GM03348 (cell line): ENCODE measurements at regions not wholly inside any gene's neighbourhood (a gene's known extent, or its start where the extent isn't known, plus 50 kb on each side); places are given as distances from the start of the nearest gene placed in this dataset.
"Not testable (repeated sequence)": the region's sequence is repeated elsewhere in the genome, so short reads cannot be mapped to it uniquely, and the experiment has no call there.

Source experiments
- DNase-seq: peaks from one replicate; pipeline ENCODE4 v3.0.0; 2012; ENCODE audit warnings: low spot score

- not testable (repeated sequence) for DNase-seq
These were observed 106.0 kb downstream of the SPATA18 start for GRCh38 chr4:52157071-52157470.

GRCh38 chr4:52157641-52158316, 106.7 kb downstream of the SPATA18 start:
- DNase-seq: no peak

- no peak for DNase-seq
These were observed 109.8 kb downstream of the SPATA18 start for GRCh38 chr4:52160859-52161258.

- DNase-seq: no peak
These were observed 113.0 kb downstream of the SPATA18 start for GRCh38 chr4:52164116-52164515.

GRCh38 chr4:52172166-52172565, 121.1 kb downstream of the SPATA18 start:
- DNase-seq: no peak

- peak; percentile 55 for DNase-seq
These were observed 122.5 kb downstream of the SPATA18 start for GRCh38 chr4:52173470-52174045.

- no peak for DNase-seq
These were observed 136.5 kb downstream of the SPATA18 start for GRCh38 chr4:52187603-52188002.

- DNase-seq: no peak
These were observed 140.9 kb downstream of the SPATA18 start for GRCh38 chr4:52192001-52192400.

GRCh38 chr4:52192721-52193135, 141.6 kb downstream of the SPATA18 start:
- DNase-seq: no peak

GRCh38 chr4:52195869-52196268, 144.8 kb downstream of the SPATA18 start:
- no peak for DNase-seq

GRCh38 chr4:52196606-52197130, 145.6 kb downstream of the SPATA18 start:
- DNase-seq: no peak

- DNase-seq: no peak
These were observed 146.2 kb downstream of the SPATA18 start for GRCh38 chr4:52197306-52197705.

GRCh38 chr4:52198294-52198693, 147.2 kb downstream of the SPATA18 start:
- no peak for DNase-seq

GRCh38 chr4:52199574-52200338, 148.7 kb downstream of the SPATA18 start:
- peak; percentile 61 for DNase-seq

GRCh38 chr4:52200339-52200725, 149.2 kb downstream of the SPATA18 start:
- no peak for DNase-seq

- no peak for DNase-seq
These were observed 150.6 kb downstream of the SPATA18 start for GRCh38 chr4:52201715-52202114.

GRCh38 chr4:52202251-52202779, 151.2 kb downstream of the SPATA18 start:
- DNase-seq: no peak

- no peak for DNase-seq
These were observed 151.8 kb downstream of the SPATA18 start for GRCh38 chr4:52202931-52203330.

GRCh38 chr4:52203351-52203750, 152.2 kb downstream of the SPATA18 start:
- no peak for DNase-seq

- no peak for DNase-seq
These were observed 153.8 kb downstream of the SPATA18 start for GRCh38 chr4:52204921-52205320.

GRCh38 chr4:52207146-52207545, 156.0 kb downstream of the SPATA18 start:
- DNase-seq: not testable (repeated sequence)

GRCh38 chr4:52212702-52213101, 161.6 kb downstream of the SPATA18 start:
- DNase-seq: no peak

- DNase-seq: no peak
These were observed 180.4 kb downstream of the SPATA18 start for GRCh38 chr4:52231526-52231925.
